IMR-90 (cell line): ENCODE measurements at regions not wholly inside any gene's neighbourhood (a gene's known extent, or its start where the extent isn't known, plus 50 kb on each side); places are given as distances from the start of the nearest gene placed in this dataset.

ENCODE experiments used
- ATAC-seq: fragments of 200-7000 bp; cut with Tn5 transposase; 2 replicates; pipeline ENCODE4 v1.9.1; 2020; ENCODE audit warnings: low read depth, mild to moderate bottlenecking, moderate library complexity
- BruUV-seq: library from RNA; stranded (reverse); fragments of 400-500 nt; replicated peaks from 2 replicates; lab custom pipeline; 2021; lab: Mats Ljungman, UMichigan
- CTCF ChIA-PET: fragments of 300-600 bp; formaldehyde crosslinking; extraction: SDS; loops from one replicate; lab custom pipeline; 2021; ENCODE audit warnings: antibody characterized with exemption; lab: Yijun Ruan, JAX
- POLR2A ChIA-PET: fragments of 300-600 bp; sonication (Branson Sonifier 250); formaldehyde crosslinking; loops from one replicate; lab custom pipeline; 2022; ENCODE audit warnings: antibody characterized with exemption; ENCODE audit not compliant: unreplicated experiment; lab: Charles Lee
- DNase-seq: peaks from one replicate; pipeline ENCODE4 v3.0.0; 2013
- H2AFZ ChIP-seq: replicated peaks from 2 replicates; pipeline ENCODE3; 2013; ENCODE audit warnings: low read length, mild to moderate bottlenecking; ENCODE audit not compliant: poor library complexity
- H2AK5ac ChIP-seq: 2 replicates; pipeline ENCODE4 v1.6.1; 2013; ENCODE audit warnings: low read depth, low read length, inconsistent platforms
- H2AK9ac ChIP-seq: replicated peaks from 2 replicates; pipeline ENCODE3; 2013; ENCODE audit warnings: mild to moderate bottlenecking, low read depth, low read length, moderate library complexity; ENCODE audit not compliant: poor library complexity
- H2BK120ac ChIP-seq: 2 replicates; pipeline ENCODE4 v1.6.1; 2013; ENCODE audit warnings: low read depth, low read length, inconsistent platforms
- H2BK15ac ChIP-seq: 3 replicates; pipeline ENCODE4 v1.6.1; 2013; ENCODE audit warnings: low read depth, low read length, inconsistent platforms
- H2BK20ac ChIP-seq: 2 replicates; pipeline ENCODE4 v1.6.1; 2013; ENCODE audit warnings: low read depth, mild to moderate bottlenecking, inconsistent platforms, low read length, moderate library complexity
- H2BK5ac ChIP-seq: 2 replicates; pipeline ENCODE4 v1.6.1; 2013; ENCODE audit warnings: mild to moderate bottlenecking, low read depth, low read length, inconsistent platforms; ENCODE audit not compliant: poor library complexity, severe bottlenecking
- H3K14ac ChIP-seq: replicated peaks from 2 replicates; pipeline ENCODE4 v1.6.1; 2013; ENCODE audit warnings: low read depth, low read length, inconsistent platforms
- H3K18ac ChIP-seq: 2 replicates; pipeline ENCODE4 v1.6.1; 2013; ENCODE audit warnings: low read depth, low read length, control low read depth
- H3K23ac ChIP-seq: 2 replicates; pipeline ENCODE4 v1.6.1; 2013; ENCODE audit warnings: low read depth, low read length, inconsistent platforms
- H3K27ac ChIP-seq: 2 replicates; pipeline ENCODE4 v1.5.1; 2013; ENCODE audit warnings: mild to moderate bottlenecking, control low read depth, low read length; ENCODE audit not compliant: insufficient read depth
- H3K27me3 ChIP-seq: 2 replicates; pipeline ENCODE4 v1.6.1; 2013; ENCODE audit warnings: low read length; ENCODE audit not compliant: control insufficient read depth, insufficient read depth
- H3K36me3 ChIP-seq: 2 replicates; pipeline ENCODE4 v1.6.1; 2013; ENCODE audit warnings: low read length, mixed read lengths; ENCODE audit not compliant: control insufficient read depth, insufficient read depth
- H3K4ac ChIP-seq: 2 replicates; pipeline ENCODE4 v1.6.1; 2013; ENCODE audit warnings: low read depth, low read length, inconsistent platforms
- H3K4me1 ChIP-seq: 2 replicates; pipeline ENCODE4 v1.6.1; 2013; ENCODE audit warnings: low read length, mixed read lengths; ENCODE audit not compliant: control insufficient read depth, insufficient read depth
- H3K4me2 ChIP-seq: 2 replicates; pipeline ENCODE4 v1.6.1; 2013; ENCODE audit warnings: low read depth, mild to moderate bottlenecking, control low read depth, low read length, moderate library complexity
- H3K4me3 ChIP-seq: 2 replicates; pipeline ENCODE4 v1.5.1; 2013; ENCODE audit warnings: low read depth, mild to moderate bottlenecking, control low read depth, low read length, moderate library complexity; ENCODE audit not compliant: insufficient read depth
- H3K56ac ChIP-seq: 2 replicates; pipeline ENCODE4 v1.6.1; 2013; ENCODE audit warnings: low read length, inconsistent platforms; ENCODE audit not compliant: insufficient read depth; ENCODE audit errors: extremely low read depth
- H3K79me1 ChIP-seq, 2 experiments: 2 replicates each; pipeline ENCODE4 v1.6.1; 2013; ENCODE audit warnings: low read length in 2 of 2, inconsistent platforms in 1 of 2, low read depth in 1 of 2
- H3K9ac ChIP-seq: 2 replicates; pipeline ENCODE4 v1.6.1; 2013; ENCODE audit warnings: low read depth, low read length, control low read depth
- H3K9me1 ChIP-seq: 2 replicates; pipeline ENCODE4 v1.6.1; 2013; ENCODE audit warnings: low read length, inconsistent platforms; ENCODE audit not compliant: insufficient read depth
- H3K9me3 ChIP-seq: 2 replicates; pipeline ENCODE4 v1.6.1; 2013; ENCODE audit warnings: low read length; ENCODE audit not compliant: control insufficient read depth, insufficient read depth
- H4K20me1 ChIP-seq: 2 replicates; pipeline ENCODE4 v1.6.1; 2013; ENCODE audit warnings: low read length, inconsistent platforms; ENCODE audit not compliant: insufficient read depth
- H4K5ac ChIP-seq: 2 replicates; pipeline ENCODE4 v1.6.1; 2013; ENCODE audit warnings: mild to moderate bottlenecking, low read depth, low read length, control low read depth
- H4K8ac ChIP-seq, 2 experiments: 2 replicates each; pipeline ENCODE4 v1.6.1; 2013; ENCODE audit warnings: low read depth in 2 of 2, low read length in 2 of 2, control low read depth in 1 of 2, inconsistent platforms in 1 of 2
- H4K91ac ChIP-seq: 2 replicates; pipeline ENCODE4 v1.6.1; 2013; ENCODE audit warnings: low read depth, low read length, inconsistent platforms; ENCODE audit not compliant: insufficient read depth
- BHLHE40 ChIP-seq: fragments of 150-350 bp; IDR thresholded peaks from 2 replicates; pipeline ENCODE4 v1.6.1; 2016; ENCODE audit warnings: mild to moderate bottlenecking, low read depth, low read length
- CEBPB ChIP-seq: IDR thresholded peaks from 2 replicates; pipeline ENCODE4 v1.6.1; 2012; ENCODE audit warnings: low read depth, low read length, improper control_type of control experiment
- CHD1 ChIP-seq: IDR thresholded peaks from 2 replicates; pipeline ENCODE4 v1.6.1; 2012; ENCODE audit warnings: low read depth, low read length, improper control_type of control experiment
- CTCF ChIP-seq: conservative IDR thresholded peaks from 2 replicates; pipeline ENCODE4 v1.5.1; 2012; ENCODE audit warnings: mild to moderate bottlenecking, low read depth, low read length, improper control_type of control experiment
- ELK1 ChIP-seq: fragments of 150-350 bp; IDR thresholded peaks from 2 replicates; pipeline ENCODE4 v1.6.1; 2016; ENCODE audit warnings: low read depth, mild to moderate bottlenecking, low read length, moderate library complexity, borderline replicate concordance
- FOS ChIP-seq: fragments of 150-350 bp; IDR thresholded peaks from 2 replicates; pipeline ENCODE4 v1.6.1; 2016; ENCODE audit warnings: low read depth, low read length
- MAFK ChIP-seq: IDR thresholded peaks from 2 replicates; pipeline ENCODE4 v1.6.1; 2012; ENCODE audit warnings: low read depth, low read length, improper control_type of control experiment
- MAZ ChIP-seq: IDR thresholded peaks from 2 replicates; pipeline ENCODE4 v1.6.1; 2012; ENCODE audit warnings: low read depth, mild to moderate bottlenecking, low read length, improper control_type of control experiment, moderate library complexity, borderline replicate concordance
- MXI1 ChIP-seq: IDR thresholded peaks from 2 replicates; pipeline ENCODE4 v1.6.1; 2012; ENCODE audit warnings: low read depth, mild to moderate bottlenecking, low read length, moderate library complexity, borderline replicate concordance
- NFE2L2 ChIP-seq: fragments of 150-350 bp; IDR thresholded peaks from 2 replicates; pipeline ENCODE4 v1.6.1; 2016; ENCODE audit warnings: low read depth, mild to moderate bottlenecking, low read length
- POLR2A ChIP-seq: IDR thresholded peaks from 2 replicates; pipeline ENCODE4 v1.6.1; 2012; ENCODE audit warnings: mild to moderate bottlenecking, low read depth, low read length
- RAD21 ChIP-seq: IDR thresholded peaks from 2 replicates; pipeline ENCODE4 v1.6.1; 2012; ENCODE audit warnings: low read length, improper control_type of control experiment
- RCOR1 ChIP-seq: IDR thresholded peaks from 2 replicates; pipeline ENCODE4 v1.6.1; 2012; ENCODE audit warnings: mild to moderate bottlenecking, low read length, improper control_type of control experiment; ENCODE audit not compliant: insufficient replicate concordance
- RFX5 ChIP-seq: IDR thresholded peaks from 2 replicates; pipeline ENCODE4 v1.8.0; 2012; ENCODE audit warnings: low read depth, mild to moderate bottlenecking, low read length, moderate library complexity
- SMC3 ChIP-seq: fragments of 150-350 bp; IDR thresholded peaks from 2 replicates; pipeline ENCODE4 v1.6.1; 2016; ENCODE audit warnings: low read depth, mild to moderate bottlenecking, antibody characterized with exemption, low read length, moderate library complexity
- USF2 ChIP-seq: fragments of 150-350 bp; IDR thresholded peaks from 2 replicates; pipeline ENCODE4 v1.6.1; 2017; ENCODE audit warnings: mild to moderate bottlenecking, antibody characterized with exemption, low read length, low read depth
- WGBS, 2 experiments: methylation state at CpG; one replicate each; pipeline versions ENCODE4 v1.1.5 to v1.1.7; 2013; ENCODE audit warnings: missing lambda C conversion rate in 2 of 2; ENCODE audit not compliant: insufficient read length in 1 of 2; ENCODE audit errors: extremely low coverage in 2 of 2; 5-methylcytosine and 5-hydroxymethylcytosine counted together
- dilution Hi-C: fragments of 300-500 bp; cut with HindIII; formaldehyde crosslinking; loops from one replicate; pipeline ENCODE4 v1.14.3; 2018; ENCODE audit warnings: low sequenced_read_pairs; ENCODE audit not compliant: unreplicated experiment
- in situ Hi-C: fragments of 300-500 bp; cut with MboI; formaldehyde crosslinking; loops from 3 replicates; pipeline ENCODE4 v1.14.3; 2019; ENCODE audit warnings: low sequenced_read_pairs, inconsistent platforms, mixed read lengths
- intact Hi-C: fragments of 100-400 bp; cut with micrococcal nuclease; formaldehyde crosslinking; loops from 2 replicates; pipeline ENCODE4 v1.10.0; 2022

GRCh38 chr2:123116595-123116994 lies 908.5 kb upstream of the CNTNAP5 start:
- H2AK5ac ChIP-seq = no peak overlapping the region
- no peak overlapping the region for H3K23ac ChIP-seq
- H2BK20ac ChIP-seq = no peak overlapping the region
- H3K18ac ChIP-seq = no peak overlapping the region
- H3K4me2 ChIP-seq = no peak overlapping the region
- H3K9ac ChIP-seq = no peak overlapping the region
- dilution Hi-C loops (no loop called here), in situ Hi-C loops (no loop called here), intact Hi-C loops (no loop called here)
- WGBS, 2 experiments = no CpG with 5 or more reads among the region's 3 CpGs
- ATAC-seq = no peak
- H3K4ac ChIP-seq = no peak overlapping the region
- no peak for DNase-seq
- no peak overlapping the region for H4K91ac ChIP-seq
- peaks cover 3% of the 10 kb centered on the region; the same call in 1 of the 2 replicates for H3K9me3 ChIP-seq
- BruUV-seq = no TSS peak
- H3K56ac ChIP-seq = no peak overlapping the region
- H3K9me1 ChIP-seq = no peaks in the 10 kb centered on the region
- ChIA-PET CTCF (no interaction called here), POLR2A (no interaction called here)
- no peak overlapping the region for H2BK15ac ChIP-seq
- TF ChIP-seq RFX5 (no peak), SMC3 (no peak), CHD1 (no peak), NFE2L2 (no peak), CEBPB (no peak), RCOR1 (no peak), USF2 (no peak), MXI1 (no peak), RAD21 (no peak), MAZ (no peak), POLR2A (no peak), FOS (no peak), CTCF (no peak), BHLHE40 (no peak), ELK1 (no peak), MAFK (no peak)
- no peak overlapping the region for H4K8ac ChIP-seq
- H2BK5ac ChIP-seq = no peak overlapping the region
- no peak overlapping the region for H2AK9ac ChIP-seq
- no peak overlapping the region for H3K14ac ChIP-seq
- no peak overlapping the region for H4K5ac ChIP-seq
- no peaks in the 10 kb centered on the region for H3K79me1 ChIP-seq
- H2AFZ ChIP-seq = no peak overlapping the region
- no peak overlapping the region for H2BK120ac ChIP-seq
- no peak overlapping the region for H3K4me3 ChIP-seq
- H3K27me3 ChIP-seq = no peaks in the 10 kb centered on the region
- H4K20me1 ChIP-seq = no peaks in the 10 kb centered on the region
- no peaks in the 10 kb centered on the region for H3K4me1 ChIP-seq
- no peaks in the 10 kb centered on the region for H3K36me3 ChIP-seq
- H3K27ac ChIP-seq = no peak overlapping the region
